Thyroid gland (tissue), 4 donors: ENCODE measurements at regions not wholly inside any gene's neighbourhood (a gene's known extent, or its start where the extent isn't known, plus 50 kb on each side); places are given as distances from the start of the nearest gene placed in this dataset.

ENCODE experiments used
- DNase-seq, 2 donors: peaks; one replicate each; pipeline ENCODE4 v3.0.0-alpha.2; 2019
- H3K27ac ChIP-seq, 3 donors: fragments of 200-600 bp; sonication (generic); 1 replicate in 2 of 3; 2 replicates in 1 of 3; pipeline ENCODE4 v1.5.1; 2016 to 2019; ENCODE audit warnings: mild to moderate bottlenecking in 1 of 3, moderate library complexity in 1 of 3
- H3K27me3 ChIP-seq: fragments of 200-600 bp; sonication (generic); one replicate; pipeline ENCODE4 v1.5.1; 2019
- H3K36me3 ChIP-seq, 2 donors: fragments of 200-600 bp; sonication (generic); one replicate each; pipeline ENCODE4 v1.5.1; 2016 to 2019
- H3K4me1 ChIP-seq, 2 donors: fragments of 200-600 bp; sonication (generic); one replicate each; pipeline ENCODE4 v1.5.1; 2017 to 2019
- H3K4me3 ChIP-seq, 3 donors: fragments of 200-600 bp; sonication (generic); replicated peaks in 1 of 3; 1 replicate in 2 of 3; 2 replicates in 1 of 3; pipeline ENCODE4 v1.5.1; 2016; ENCODE audit warnings: mild to moderate bottlenecking in 1 of 3
- H3K9me3 ChIP-seq: fragments of 200-600 bp; sonication (generic); one replicate; pipeline ENCODE4 v1.5.1; 2017
- POLR2A ChIP-seq, 2 donors: fragments of 450-650 bp; IDR thresholded peaks; one replicate each; pipeline ENCODE4 v1.6.1; 2017; ENCODE audit warnings: antibody characterized with exemption in 2 of 2, mild to moderate bottlenecking in 2 of 2, moderate library complexity in 1 of 2
- WGBS, 2 donors: methylation state at CpG; one replicate each; pipeline ENCODE4 v1.1.5; 2017; 5-methylcytosine and 5-hydroxymethylcytosine counted together
- intact Hi-C: fragments of 100-400 bp; cut with DNase I; formaldehyde crosslinking; loops from one replicate; pipeline ENCODE4 v1.15.1; 2023
- TF ChIP-seq, protein P1 (sequence below), 6 experiments: fragments of 200-600 bp in 3 of 6; fragments of 450-650 bp in 3 of 6; sonication (generic) in 3 of 6; IDR thresholded peaks; one replicate each; pipeline ENCODE4 v1.5.1; 2016 to 2019; ENCODE audit warnings: antibody characterized with exemption in 6 of 6, mild to moderate bottlenecking in 2 of 6, inconsistent platforms in 1 of 6, moderate library complexity in 1 of 6

GRCh38 chr17:71111460-71111859 lies 942.1 kb downstream of the KCNJ2 start:
- Histone ChIP-seq H3K27ac (no peak overlapping the region), H3K36me3 (no peaks in the 10 kb centered on the region), H3K4me1 (peaks cover 0 to 7% of the 10 kb centered on the region in 2 donors), H3K27me3 (no peaks in the 10 kb centered on the region), H3K4me3 (no peak overlapping the region), H3K9me3 (no peaks in the 10 kb centered on the region)
- no peak for DNase-seq
- TF ChIP-seq, protein P1, sequence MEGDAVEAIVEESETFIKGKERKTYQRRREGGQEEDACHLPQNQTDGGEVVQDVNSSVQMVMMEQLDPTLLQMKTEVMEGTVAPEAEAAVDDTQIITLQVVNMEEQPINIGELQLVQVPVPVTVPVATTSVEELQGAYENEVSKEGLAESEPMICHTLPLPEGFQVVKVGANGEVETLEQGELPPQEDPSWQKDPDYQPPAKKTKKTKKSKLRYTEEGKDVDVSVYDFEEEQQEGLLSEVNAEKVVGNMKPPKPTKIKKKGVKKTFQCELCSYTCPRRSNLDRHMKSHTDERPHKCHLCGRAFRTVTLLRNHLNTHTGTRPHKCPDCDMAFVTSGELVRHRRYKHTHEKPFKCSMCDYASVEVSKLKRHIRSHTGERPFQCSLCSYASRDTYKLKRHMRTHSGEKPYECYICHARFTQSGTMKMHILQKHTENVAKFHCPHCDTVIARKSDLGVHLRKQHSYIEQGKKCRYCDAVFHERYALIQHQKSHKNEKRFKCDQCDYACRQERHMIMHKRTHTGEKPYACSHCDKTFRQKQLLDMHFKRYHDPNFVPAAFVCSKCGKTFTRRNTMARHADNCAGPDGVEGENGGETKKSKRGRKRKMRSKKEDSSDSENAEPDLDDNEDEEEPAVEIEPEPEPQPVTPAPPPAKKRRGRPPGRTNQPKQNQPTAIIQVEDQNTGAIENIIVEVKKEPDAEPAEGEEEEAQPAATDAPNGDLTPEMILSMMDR (IDR thresholded peaks at IDR 0.05), result no peak
- no peak for TF ChIP-seq POLR2A (IDR thresholded peaks at IDR 0.05)
- WGBS, 2 donors, result 86 to 88% methylated on average over 2 of the region's 2 CpGs
- intact Hi-C loops, result no loop called here

DNA sequence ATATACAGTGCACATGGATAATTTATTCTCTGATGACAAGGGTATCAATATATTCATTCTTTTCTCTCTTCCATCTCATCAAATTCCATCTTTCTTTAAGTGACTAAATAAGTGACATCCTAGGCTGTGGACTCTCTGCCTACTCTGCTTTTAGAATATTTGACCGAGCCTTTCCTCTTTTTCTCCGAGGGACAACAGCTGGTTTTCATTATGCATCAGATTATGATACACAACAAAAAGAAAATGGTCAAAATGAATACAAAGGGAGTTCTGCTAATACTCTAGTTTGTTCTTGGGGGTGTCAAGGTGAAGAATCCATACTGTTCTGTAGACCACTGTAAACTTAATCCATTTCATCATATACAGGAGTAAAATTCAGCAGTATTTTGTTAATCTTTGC lies 942.6 kb downstream of the KCNJ2 start:
- intact Hi-C loops, result no loop called here
- H3K9me3 ChIP-seq, result no peaks in the 10 kb centered on the region
- H3K36me3 ChIP-seq, result no peaks in the 10 kb centered on the region
- H3K27ac ChIP-seq, result no peak overlapping the region
- TF ChIP-seq POLR2A (IDR thresholded peaks at IDR 0.05), result no peak
- TF ChIP-seq, protein P1 (IDR thresholded peaks at IDR 0.05), result no peak
- H3K4me3 ChIP-seq, result no peak overlapping the region
- DNase-seq, result no peak
- no peaks in the 10 kb centered on the region for H3K27me3 ChIP-seq
- 74 to 84% methylated on average over 2 of the region's 2 CpGs for WGBS, 2 donors
- H3K4me1 ChIP-seq, result peaks cover 0 to 7% of the 10 kb centered on the region in 2 donors

- Histone ChIP-seq H3K4me1 (peaks cover 0 to 7% of the 10 kb centered on the region in 2 donors), H3K36me3 (no peaks in the 10 kb centered on the region), H3K4me3 (no peak overlapping the region), H3K27me3 (no peaks in the 10 kb centered on the region), H3K9me3 (no peaks in the 10 kb centered on the region), H3K27ac (no peak overlapping the region)
- TF ChIP-seq, protein P1 (IDR thresholded peaks at IDR 0.05), result no peak
- no peak for TF ChIP-seq POLR2A (IDR thresholded peaks at IDR 0.05)
- WGBS, 2 donors, result 80 to 88% methylated on average over 4 of the region's 4 CpGs
- intact Hi-C loops, result no loop called here
- DNase-seq, result no peak
Measured at GRCh38 chr17:71113347-71113746, 944.0 kb downstream of the KCNJ2 start.

DNA sequence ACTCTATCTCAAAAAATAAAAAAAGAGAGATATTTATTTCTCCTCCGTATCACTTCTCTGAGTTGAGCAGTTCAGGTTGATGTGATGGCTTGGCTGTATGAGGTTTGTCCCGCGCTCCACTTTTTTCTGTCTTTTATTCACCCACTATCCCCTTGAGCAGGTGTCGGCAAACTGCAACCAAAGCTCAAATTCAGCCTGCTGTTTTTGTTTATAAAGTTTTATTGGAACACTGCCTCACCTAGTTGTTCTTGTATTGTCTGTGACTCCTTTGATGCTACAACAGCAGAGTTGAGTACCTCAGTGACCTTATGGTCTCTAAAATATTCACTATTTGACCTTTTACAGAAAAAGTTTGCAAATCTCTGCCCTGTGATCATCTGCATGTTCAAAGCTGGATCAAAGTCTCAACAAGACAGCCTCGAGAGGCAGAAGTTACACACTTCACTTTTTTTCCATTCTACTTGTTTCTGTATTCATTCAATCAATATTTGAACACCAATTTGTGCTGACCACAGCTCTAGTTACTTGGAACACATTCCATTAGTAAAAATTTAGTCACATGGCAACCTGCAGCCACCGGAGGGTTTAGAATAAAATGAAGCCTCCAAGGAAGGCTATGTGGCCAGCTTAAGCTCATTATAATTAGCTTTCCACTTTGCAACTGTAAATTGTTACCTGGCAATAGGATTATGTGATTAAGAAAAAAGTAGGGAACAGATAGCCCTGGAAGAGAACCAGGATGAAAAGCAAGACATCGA lies 945.8 kb downstream of the KCNJ2 start:
- no peak for DNase-seq
- no peak overlapping the region for H3K27ac ChIP-seq
- intact Hi-C loops, result no loop called here
- WGBS, 2 donors, result 80 to 87% methylated on average over 7 of the region's 7 CpGs
- no peaks in the 10 kb centered on the region for H3K27me3 ChIP-seq
- no peak for TF ChIP-seq POLR2A (IDR thresholded peaks at IDR 0.05)
- TF ChIP-seq, protein P1 (IDR thresholded peaks at IDR 0.05), result no peak
- H3K4me1 ChIP-seq, result no peaks in the 10 kb centered on the region
- H3K4me3 ChIP-seq, result no peak overlapping the region
- H3K36me3 ChIP-seq, result no peaks in the 10 kb centered on the region
- no peaks in the 10 kb centered on the region for H3K9me3 ChIP-seq

GRCh38 chr17:71115669-71115972 lies 946.3 kb downstream of the KCNJ2 start:
- intact Hi-C loops, result no loop called here

More at GRCh38 chr17:71115669-71115972, 946.3 kb downstream of the KCNJ2 start:
- 92 to 95% methylated on average over 4 of the region's 4 CpGs for WGBS, 2 donors
- H3K4me3 ChIP-seq, result no peak overlapping the region
- no peak for DNase-seq
- H3K9me3 ChIP-seq, result no peaks in the 10 kb centered on the region
- TF ChIP-seq POLR2A (IDR thresholded peaks at IDR 0.05), result no peak
- no peak overlapping the region for H3K27ac ChIP-seq
- no peaks in the 10 kb centered on the region for H3K36me3 ChIP-seq
- H3K4me1 ChIP-seq, result no peaks in the 10 kb centered on the region
- H3K27me3 ChIP-seq, result no peaks in the 10 kb centered on the region
